Medulla oblongata (tissue), 1 donor: ENCODE measurements at regions not wholly inside any gene's neighbourhood (a gene's known extent, or its start where the extent isn't known, plus 50 kb on each side); places are given as distances from the start of the nearest gene placed in this dataset.

Experiments used
- DNase-seq: peaks from one replicate; pipeline ENCODE4 v3.0.0-alpha.2; 2015; ENCODE audit errors: extremely low spot score

- DNase-seq, result no peak
These were observed 84.5 kb upstream of the FYN start for GRCh38 chr6:111957623-111958315.

GRCh38 chr6:111958534-111958933, 85.3 kb upstream of the FYN start:
- DNase-seq, result no peak

- no peak for DNase-seq
These were observed 86.5 kb upstream of the FYN start for GRCh38 chr6:111959766-111960165.

GRCh38 chr6:111967131-111967530, 86.8 kb upstream of the CCN6 start:
- DNase-seq, result no peak

- peak; percentile 41 for DNase-seq
These were observed 83.5 kb upstream of the CCN6 start for GRCh38 chr6:111970426-111970825.

- no peak for DNase-seq
These were observed 82.6 kb upstream of the CCN6 start for GRCh38 chr6:111971181-111971841.

- DNase-seq, result no peak
These were observed 81.9 kb upstream of the CCN6 start for GRCh38 chr6:111971866-111972532.

GRCh38 chr6:111972745-111973117, 81.2 kb upstream of the CCN6 start:
- DNase-seq, result no peak

- no peak for DNase-seq
These were observed 80.7 kb upstream of the CCN6 start for GRCh38 chr6:111973118-111973761.

- DNase-seq, result no peak
These were observed 79.8 kb upstream of the CCN6 start for GRCh38 chr6:111973927-111974639.

GRCh38 chr6:111975466-111975865, 78.4 kb upstream of the CCN6 start:
- DNase-seq, result no peak

GRCh38 chr6:111976139-111976538, 77.8 kb upstream of the CCN6 start:
- DNase-seq, result no peak

GRCh38 chr6:111978532-111979149, 75.3 kb upstream of the CCN6 start:
- no peak for DNase-seq

GRCh38 chr6:111979633-111980032, 74.3 kb upstream of the CCN6 start:
- no peak for DNase-seq

GRCh38 chr6:111980143-111980542, 73.8 kb upstream of the CCN6 start:
- no peak for DNase-seq

GRCh38 chr6:111980971-111981840, 72.7 kb upstream of the CCN6 start:
- no peak for DNase-seq

GRCh38 chr6:111982681-111983080, 71.2 kb upstream of the CCN6 start:
- DNase-seq, result no peak

GRCh38 chr6:111983193-111983592, 70.7 kb upstream of the CCN6 start:
- DNase-seq, result no peak

GRCh38 chr6:111984081-111984480, 69.8 kb upstream of the CCN6 start:
- DNase-seq, result no peak

GRCh38 chr6:111984516-111985201, 69.2 kb upstream of the CCN6 start:
- no peak for DNase-seq
